ENCODE measurements at regions not wholly inside any gene's neighbourhood (a gene's known extent, or its start where the extent isn't known, plus 50 kb on each side); places are given as distances from the start of the nearest gene placed in this dataset.
A peak's percentile ranks its signal among the peaks of the same experiment; 100 is the strongest.

DNA sequence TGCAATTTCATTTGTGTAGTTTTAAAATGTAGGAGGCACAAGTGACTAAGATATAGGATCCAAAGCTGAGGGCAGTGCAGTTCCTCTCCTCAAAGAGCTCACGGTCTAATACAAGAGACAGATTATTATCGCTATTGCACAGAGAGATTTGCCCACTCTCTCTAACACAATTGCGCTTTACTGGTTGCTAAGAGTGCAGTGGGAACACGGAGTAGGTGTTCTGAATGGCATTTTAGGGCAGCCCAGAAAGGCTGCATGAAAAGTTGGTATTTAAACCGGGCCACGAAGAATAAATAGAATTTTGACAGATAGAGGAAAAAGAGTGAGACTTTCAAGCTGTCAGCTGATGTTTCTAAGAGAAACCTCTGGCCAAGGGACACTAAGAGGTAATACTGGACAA, 79.5 kb downstream of the BLID start:
- H3K36me3 ChIP-seq (ENCODE audit: insufficient read depth, low read length): peaks cover 7% of the 10 kb centered on the region
- no peak for TF ChIP-seq CTCF (IDR thresholded peaks at IDR 0.05; ENCODE audit: extremely low read depth, low read depth, low read length)
- no peak overlapping the region for H3K4me3 ChIP-seq (ENCODE audit: insufficient read depth, low read length)
- peak overlapping the region; percentile 35 for H3K4me2 ChIP-seq (ENCODE audit: insufficient read depth, low read length)
- H3K27ac ChIP-seq (ENCODE audit: low read depth, low read length): peak overlapping the region; percentile 70
- no peak for DNase-seq (ENCODE audit: insufficient read length, low spot score, missing footprints)
- H3K27me3 ChIP-seq (ENCODE audit: insufficient read depth, low read length): no peaks in the 10 kb centered on the region
- H3K4me1 ChIP-seq (ENCODE audit: insufficient read depth, low read length): peaks cover 80% of the 10 kb centered on the region
- H3K9me3 ChIP-seq (ENCODE audit: low read depth, low read length): no peaks in the 10 kb centered on the region
- H2AFZ ChIP-seq (ENCODE audit: low read length): no peak overlapping the region
- H3K79me2 ChIP-seq (ENCODE audit: insufficient read depth, low read length): no peaks in the 10 kb centered on the region
- no peaks in the 10 kb centered on the region for H4K20me1 ChIP-seq (ENCODE audit: insufficient read depth, low read length)

DNA sequence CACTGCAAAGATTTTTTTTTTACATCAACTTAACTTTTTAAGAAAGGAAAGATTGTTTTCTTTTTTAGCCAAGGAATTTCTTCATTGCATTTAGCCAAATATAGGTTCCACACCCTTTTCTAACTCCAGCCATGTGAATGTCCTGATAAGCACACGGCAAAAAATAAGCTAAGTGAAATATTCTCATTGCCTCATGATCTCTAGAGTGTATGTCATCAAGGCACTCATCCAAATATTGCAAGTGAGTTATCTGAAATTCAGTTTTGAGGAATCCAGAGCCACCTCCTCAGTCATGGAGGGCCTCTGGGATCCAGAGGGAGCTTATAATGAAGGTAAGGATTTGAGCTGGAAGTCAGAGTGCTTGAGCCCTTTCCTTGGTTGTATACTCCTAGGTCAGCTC, 80.0 kb downstream of the BLID start:
- no peak for TF ChIP-seq CTCF (IDR thresholded peaks at IDR 0.05; ENCODE audit: extremely low read depth, low read depth, low read length)
- H3K4me2 ChIP-seq (ENCODE audit: insufficient read depth, low read length): peak overlapping the region; percentile 35
- H3K36me3 ChIP-seq (ENCODE audit: insufficient read depth, low read length): peaks cover 11% of the 10 kb centered on the region
- H2AFZ ChIP-seq (ENCODE audit: low read length): no peak overlapping the region
- H4K20me1 ChIP-seq (ENCODE audit: insufficient read depth, low read length): no peaks in the 10 kb centered on the region
- no peak overlapping the region for H3K4me3 ChIP-seq (ENCODE audit: insufficient read depth, low read length)
- H3K27me3 ChIP-seq (ENCODE audit: insufficient read depth, low read length): no peaks in the 10 kb centered on the region
- no peaks in the 10 kb centered on the region for H3K79me2 ChIP-seq (ENCODE audit: insufficient read depth, low read length)
- peaks cover 76% of the 10 kb centered on the region for H3K4me1 ChIP-seq (ENCODE audit: insufficient read depth, low read length)
- H3K9me3 ChIP-seq (ENCODE audit: low read depth, low read length): no peaks in the 10 kb centered on the region
- H3K27ac ChIP-seq (ENCODE audit: low read depth, low read length): peak overlapping the region; percentile 70
- peak; percentile 6 for DNase-seq (ENCODE audit: insufficient read length, low spot score, missing footprints)

GRCh38 chr11:122033631-122034030, 82.4 kb downstream of the BLID start:
- H3K27ac ChIP-seq (ENCODE audit: low read depth, low read length): no peak overlapping the region
- H4K20me1 ChIP-seq (ENCODE audit: insufficient read depth, low read length): no peaks in the 10 kb centered on the region
- peaks cover 52% of the 10 kb centered on the region for H3K4me1 ChIP-seq (ENCODE audit: insufficient read depth, low read length)
- peaks cover 34% of the 10 kb centered on the region for H3K36me3 ChIP-seq (ENCODE audit: insufficient read depth, low read length)
- H3K79me2 ChIP-seq (ENCODE audit: insufficient read depth, low read length): no peaks in the 10 kb centered on the region
- no peak overlapping the region for H3K4me3 ChIP-seq (ENCODE audit: insufficient read depth, low read length)
- no peak for DNase-seq (ENCODE audit: insufficient read length, low spot score, missing footprints)
- no peak for TF ChIP-seq CTCF (IDR thresholded peaks at IDR 0.05; ENCODE audit: extremely low read depth, low read depth, low read length)
- H3K27me3 ChIP-seq (ENCODE audit: insufficient read depth, low read length): no peaks in the 10 kb centered on the region
- no peak overlapping the region for H3K4me2 ChIP-seq (ENCODE audit: insufficient read depth, low read length)
- H2AFZ ChIP-seq (ENCODE audit: low read length): no peak overlapping the region
- no peaks in the 10 kb centered on the region for H3K9me3 ChIP-seq (ENCODE audit: low read depth, low read length)

- Histone ChIP-seq H3K79me2 (ENCODE audit: insufficient read depth, low read length) (no peaks in the 10 kb centered on the region), H3K4me3 (ENCODE audit: insufficient read depth, low read length) (no peak overlapping the region), H3K4me2 (ENCODE audit: insufficient read depth, low read length) (no peak overlapping the region), H3K36me3 (ENCODE audit: insufficient read depth, low read length) (peaks cover 38% of the 10 kb centered on the region), H3K27ac (ENCODE audit: low read depth, low read length) (peak overlapping the region; percentile 21), H3K4me1 (ENCODE audit: insufficient read depth, low read length) (peaks cover 48% of the 10 kb centered on the region), H4K20me1 (ENCODE audit: insufficient read depth, low read length) (no peaks in the 10 kb centered on the region), H2AFZ (ENCODE audit: low read length) (no peak overlapping the region), H3K27me3 (ENCODE audit: insufficient read depth, low read length) (no peaks in the 10 kb centered on the region), H3K9me3 (ENCODE audit: low read depth, low read length) (no peaks in the 10 kb centered on the region)
- TF ChIP-seq CTCF (IDR thresholded peaks at IDR 0.05; ENCODE audit: extremely low read depth, low read depth, low read length): no peak
- DNase-seq (ENCODE audit: insufficient read length, low spot score, missing footprints): no peak
These were observed 82.8 kb downstream of the BLID start for GRCh38 chr11:122033193-122033592.
